Kidney (tissue), 13 donors: ENCODE measurements at regions not wholly inside any gene's neighbourhood (a gene's known extent, or its start where the extent isn't known, plus 50 kb on each side); places are given as distances from the start of the nearest gene placed in this dataset.
"Not testable (repeated sequence)": the region's sequence is repeated elsewhere in the genome, so short reads cannot be mapped to it uniquely, and the experiment has no call there.

ENCODE experiments used
- DNase-seq, 5 donors: peaks; one replicate each; pipeline ENCODE4 v3.0.0-alpha.2; 2013 to 2020
- FAIRE-seq: peaks from 2 replicates; lab custom pipeline; 2012; peaks lifted over from hg19 to GRCh38; lab: Jason Lieb, UNC
- H3K27ac ChIP-seq, 2 donors: one replicate each; pipeline ENCODE4 v1.7.0; 2013; ENCODE audit warnings: low read depth in 2 of 2, low read length in 2 of 2, inconsistent platforms in 1 of 2
- H3K27me3 ChIP-seq: one replicate; pipeline ENCODE4 v1.7.1; 2013; ENCODE audit warnings: low read length, inconsistent platforms; ENCODE audit not compliant: control insufficient read depth, insufficient read depth
- H3K36me3 ChIP-seq, 3 donors: one replicate each; pipeline versions ENCODE4 v1.7.0 to v1.7.1; 2013; ENCODE audit warnings: low read length in 3 of 3, control low read depth in 1 of 3, inconsistent platforms in 1 of 3; ENCODE audit not compliant: insufficient read depth in 3 of 3, control insufficient read depth in 2 of 3
- H3K4me1 ChIP-seq, 3 donors: one replicate each; pipeline versions ENCODE4 v1.7.0 to v1.7.1; 2013; ENCODE audit warnings: low read length in 3 of 3, inconsistent platforms in 1 of 3, low read depth in 1 of 3; ENCODE audit not compliant: control insufficient read depth in 2 of 3, insufficient read depth in 2 of 3
- H3K4me3 ChIP-seq, 3 donors: one replicate each; pipeline versions ENCODE4 v1.7.0 to v1.8.1; 2013; ENCODE audit warnings: low read length in 3 of 3, control low read depth in 1 of 3, inconsistent platforms in 1 of 3
- H3K9ac ChIP-seq, 3 donors: one replicate each; pipeline versions ENCODE4 v1.7.0 to v1.7.1; 2013; ENCODE audit warnings: low read length in 3 of 3, control low read depth in 1 of 3, inconsistent platforms in 1 of 3
- H3K9me3 ChIP-seq, 3 donors: one replicate each; pipeline versions ENCODE4 v1.7.0 to v1.7.1; 2013; ENCODE audit warnings: low read length in 3 of 3, control low read depth in 1 of 3, inconsistent platforms in 1 of 3; ENCODE audit not compliant: control insufficient read depth in 2 of 3, insufficient read depth in 1 of 3
- CTCF ChIP-seq: IDR thresholded peaks from 3 replicates; pipeline ENCODE4 v1.5.1; 2012; ENCODE audit warnings: mild to moderate bottlenecking, moderate library complexity, borderline replicate concordance; ENCODE audit not compliant: insufficient read depth; ENCODE audit errors: extremely low read depth
- intact Hi-C: fragments of 100-400 bp; cut with DNase I; formaldehyde crosslinking; loops from one replicate; pipeline ENCODE4 v1.11.1; 2022
- donor health status: control.
- donor health status: control.
- donor health status: control.
- donor health status: control.
- donor health status: control.
- donor health status: DM: yes; HTN: yes; CAD: no.
- donor health status: Normal renal cell carcinoma (clear cell type).

GRCh38 chr5:167857321-167857720 is 434.1 kb upstream of the WWC1 start:
- DNase-seq, result no peak
- Histone ChIP-seq H3K27me3 (no peaks in the 10 kb centered on the region), H3K36me3 (no peaks in the 10 kb centered on the region), H3K4me3 (no peak overlapping the region), H3K9ac (no peak overlapping the region), H3K27ac (no peak overlapping the region), H3K4me1 (no peaks in the 10 kb centered on the region), H3K9me3 (peaks cover 0 to 2% (median 0%) of the 10 kb centered on the region in 3 donors)
- no peak for FAIRE-seq
- intact Hi-C loops, result no loop called here
- no peak for TF ChIP-seq CTCF

DNA sequence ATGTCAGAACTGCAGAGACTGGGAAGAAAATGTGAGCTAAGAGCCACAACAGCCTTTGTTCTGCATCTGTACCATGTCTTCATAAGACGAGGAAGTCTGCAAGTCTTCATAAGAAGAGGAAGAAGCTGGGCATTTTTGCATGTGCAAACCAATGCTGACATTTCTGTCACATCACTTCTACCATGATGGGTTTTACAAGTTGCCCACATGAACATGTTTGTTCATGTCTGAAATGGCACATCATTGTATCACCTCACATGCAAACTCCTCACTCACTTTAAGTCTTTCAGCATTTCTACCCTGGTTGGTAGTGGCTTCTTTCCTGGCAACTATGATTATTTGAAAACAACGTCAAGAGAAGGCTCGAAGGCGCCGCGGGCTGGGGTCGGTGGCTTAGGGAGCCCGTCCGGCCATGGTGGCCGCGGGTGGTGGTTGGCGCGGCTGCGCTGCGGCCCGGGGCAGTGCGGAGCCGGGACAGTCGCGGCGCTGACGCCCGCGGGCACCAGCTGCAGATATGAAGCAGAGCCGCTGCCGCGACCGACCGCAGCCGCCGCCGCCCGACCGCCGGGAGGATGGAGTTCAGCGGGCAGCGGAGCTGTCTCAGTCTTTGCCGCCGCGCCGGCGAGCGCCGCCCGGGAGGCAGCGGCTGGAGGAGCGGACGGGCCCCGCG is 433.1 kb upstream of the WWC1 start:
- H3K36me3 ChIP-seq, H3K27ac ChIP-seq, FAIRE-seq, H3K9ac ChIP-seq, H3K27me3 ChIP-seq, DNase-seq, intact Hi-C loops, H3K9me3 ChIP-seq, H3K4me1 ChIP-seq, H3K4me3 ChIP-seq: not testable (repeated sequence)

GRCh38 chr5:167861129-167861927 is 430.1 kb upstream of the WWC1 start:
- Histone ChIP-seq H3K4me1 (no peaks in the 10 kb centered on the region), H3K27me3 (no peaks in the 10 kb centered on the region), H3K4me3 (no peak overlapping the region), H3K9ac (no peak overlapping the region), H3K9me3 (no peaks in the 10 kb centered on the region), H3K27ac (no peak overlapping the region), H3K36me3 (no peaks in the 10 kb centered on the region)
- no peak for FAIRE-seq
- DNase-seq, result peak in 4 of 5 donors; percentile 34 to 78 (median 68)
- intact Hi-C loops, result no loop called here
- no peak for TF ChIP-seq CTCF

- no peak for FAIRE-seq
- H3K4me1 ChIP-seq, result no peaks in the 10 kb centered on the region
Measured at GRCh38 chr5:167861928-167862426, 429.5 kb upstream of the WWC1 start.

More at GRCh38 chr5:167861928-167862426, 429.5 kb upstream of the WWC1 start:
- Histone ChIP-seq H3K9me3 (no peaks in the 10 kb centered on the region), H3K27me3 (no peaks in the 10 kb centered on the region), H3K36me3 (no peaks in the 10 kb centered on the region), H3K4me3 (no peak overlapping the region), H3K27ac (no peak overlapping the region), H3K9ac (no peak overlapping the region)
- intact Hi-C loops, result no loop called here
- no peak for TF ChIP-seq CTCF
- DNase-seq, result no peak
